ENCODE measurements at regions not wholly inside any gene's neighbourhood (a gene's known extent, or its start where the extent isn't known, plus 50 kb on each side); places are given as distances from the start of the nearest gene placed in this dataset.

DNA sequence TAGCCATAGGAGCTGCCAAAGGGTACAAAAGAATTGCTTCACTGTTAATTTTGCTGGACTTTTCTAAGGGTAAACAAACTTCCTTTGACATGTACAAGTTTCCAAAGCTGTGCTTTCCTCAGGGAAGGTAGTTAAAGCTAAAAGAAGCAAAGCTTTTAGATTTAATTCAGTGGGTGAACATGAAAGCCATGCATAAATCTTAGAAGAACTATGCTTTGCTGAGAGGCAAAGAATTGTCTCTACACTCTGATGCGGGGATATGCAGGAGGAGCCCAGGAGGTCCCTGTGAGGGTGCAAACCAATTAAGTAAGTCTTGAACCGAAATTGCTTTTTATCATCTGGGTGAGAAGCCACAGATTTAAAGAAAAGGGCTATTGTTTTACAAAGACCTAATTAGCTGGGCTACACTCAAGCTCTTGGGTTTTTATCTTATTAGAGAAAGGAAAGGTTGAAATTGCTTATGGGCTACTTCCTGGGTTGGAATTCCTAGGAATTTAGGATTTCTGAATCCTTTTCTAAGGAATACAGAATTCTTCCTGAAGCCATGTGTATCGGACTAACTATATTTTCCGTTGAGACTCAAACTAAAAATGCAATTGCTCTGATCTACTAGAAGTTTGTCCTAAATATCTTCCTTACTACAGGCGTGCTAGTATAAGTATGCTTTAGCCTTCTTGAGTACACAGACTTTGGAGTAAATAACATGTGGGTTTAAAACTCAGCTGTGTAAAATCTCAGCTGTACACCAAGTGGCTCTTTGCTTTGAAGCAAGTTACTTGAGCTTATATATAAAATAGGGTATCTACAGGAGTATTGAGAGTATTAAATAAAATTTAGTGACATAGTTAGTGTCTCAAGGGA lies 188.4 kb upstream of the ANK2 start:
- H3K27ac ChIP-seq (replicated peaks in 1 of 4), result peak overlapping the region; percentile 43 to 62 (median 52)
- TF ChIP-seq, protein P1, sequence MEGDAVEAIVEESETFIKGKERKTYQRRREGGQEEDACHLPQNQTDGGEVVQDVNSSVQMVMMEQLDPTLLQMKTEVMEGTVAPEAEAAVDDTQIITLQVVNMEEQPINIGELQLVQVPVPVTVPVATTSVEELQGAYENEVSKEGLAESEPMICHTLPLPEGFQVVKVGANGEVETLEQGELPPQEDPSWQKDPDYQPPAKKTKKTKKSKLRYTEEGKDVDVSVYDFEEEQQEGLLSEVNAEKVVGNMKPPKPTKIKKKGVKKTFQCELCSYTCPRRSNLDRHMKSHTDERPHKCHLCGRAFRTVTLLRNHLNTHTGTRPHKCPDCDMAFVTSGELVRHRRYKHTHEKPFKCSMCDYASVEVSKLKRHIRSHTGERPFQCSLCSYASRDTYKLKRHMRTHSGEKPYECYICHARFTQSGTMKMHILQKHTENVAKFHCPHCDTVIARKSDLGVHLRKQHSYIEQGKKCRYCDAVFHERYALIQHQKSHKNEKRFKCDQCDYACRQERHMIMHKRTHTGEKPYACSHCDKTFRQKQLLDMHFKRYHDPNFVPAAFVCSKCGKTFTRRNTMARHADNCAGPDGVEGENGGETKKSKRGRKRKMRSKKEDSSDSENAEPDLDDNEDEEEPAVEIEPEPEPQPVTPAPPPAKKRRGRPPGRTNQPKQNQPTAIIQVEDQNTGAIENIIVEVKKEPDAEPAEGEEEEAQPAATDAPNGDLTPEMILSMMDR (IDR thresholded peaks at IDR 0.05), result no peak
- TF ChIP-seq POLR2A (IDR thresholded peaks at IDR 0.05; ENCODE audit: low read depth) (no peak), EP300 (IDR thresholded peaks at IDR 0.05) (no peak), POLR2AphosphoS5 (IDR thresholded peaks at IDR 0.05) (no peak)
- no peak overlapping the region for H3K4me3 ChIP-seq
- no peaks in the 10 kb centered on the region for H3K9me3 ChIP-seq
- no peaks in the 10 kb centered on the region for H3K36me3 ChIP-seq
- DNase-seq (ENCODE audit: extremely low spot score), result no peak
- H3K27me3 ChIP-seq, result no peaks in the 10 kb centered on the region
- 69% methylated on average over 5 of the region's 5 CpGs for WGBS
- intact Hi-C loops (cut with DNase I), result no loop called here
- peaks cover 10 to 60% (median 31%) of the 10 kb centered on the region in 4 donors for H3K4me1 ChIP-seq

DNA sequence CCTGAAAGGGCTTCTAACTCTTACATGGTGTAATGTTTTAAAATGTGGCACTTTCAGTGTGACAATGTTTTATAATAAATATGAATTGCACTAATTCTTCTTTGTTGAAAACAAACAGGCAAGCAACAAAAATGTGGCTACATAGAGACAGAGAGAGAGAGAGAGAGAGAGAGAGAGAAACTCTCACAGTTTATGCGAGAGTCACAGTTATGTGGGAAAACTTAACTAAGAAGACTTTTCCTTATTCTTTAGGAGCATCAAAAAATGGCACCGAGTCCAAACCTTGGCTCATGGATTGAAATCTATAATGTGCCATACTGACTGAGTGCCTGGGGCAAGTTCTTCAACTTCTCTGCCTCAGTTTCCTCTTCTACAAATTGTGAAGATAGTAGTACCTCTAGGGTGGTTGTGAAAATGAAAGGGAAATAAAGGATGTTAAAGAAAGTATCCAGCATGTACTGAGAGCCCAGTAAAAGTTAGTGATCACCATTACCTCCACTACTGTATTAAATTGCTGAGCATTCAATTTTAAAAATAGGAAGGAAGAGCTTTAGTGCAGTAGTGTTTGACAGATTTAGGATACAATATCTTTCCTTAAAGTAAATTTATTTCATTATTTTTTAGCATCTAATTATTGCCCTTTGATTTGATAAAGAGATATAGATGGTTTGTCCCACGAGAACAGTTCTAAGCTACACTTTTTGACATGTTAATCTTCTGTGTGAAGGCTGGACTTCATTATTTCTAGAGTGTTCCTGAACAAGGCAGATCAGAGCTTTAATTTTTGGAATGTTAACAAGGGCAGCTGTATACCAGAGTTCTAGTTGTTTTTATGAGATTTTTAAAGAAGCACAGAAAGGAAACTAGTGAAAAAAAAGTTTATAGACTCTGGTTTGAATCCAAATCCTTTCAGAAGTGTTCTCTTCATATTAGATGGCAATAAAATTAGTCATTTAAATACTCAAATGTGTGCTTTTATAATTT lies 187.5 kb upstream of the ANK2 start:
- 52% methylated on average over 3 of the region's 3 CpGs for WGBS
- Histone ChIP-seq H3K9me3 (no peaks in the 10 kb centered on the region), H3K27ac (replicated peaks in 1 of 4) (peak overlapping the region; percentile 43 to 62 (median 52)), H3K4me1 (peaks cover 5 to 56% (median 31%) of the 10 kb centered on the region in 4 donors), H3K36me3 (no peaks in the 10 kb centered on the region), H3K4me3 (peak overlapping the region in 2 of 4 donors; percentile 15 to 22), H3K27me3 (no peaks in the 10 kb centered on the region)
- no peak for DNase-seq (ENCODE audit: extremely low spot score)
- TF ChIP-seq POLR2A (IDR thresholded peaks at IDR 0.05; ENCODE audit: low read depth) (no peak), EP300 (IDR thresholded peaks at IDR 0.05) (no peak), POLR2AphosphoS5 (IDR thresholded peaks at IDR 0.05) (no peak)
- TF ChIP-seq, protein P1 (IDR thresholded peaks at IDR 0.05), result no peak
- intact Hi-C loops (cut with DNase I), result no loop called here

DNA sequence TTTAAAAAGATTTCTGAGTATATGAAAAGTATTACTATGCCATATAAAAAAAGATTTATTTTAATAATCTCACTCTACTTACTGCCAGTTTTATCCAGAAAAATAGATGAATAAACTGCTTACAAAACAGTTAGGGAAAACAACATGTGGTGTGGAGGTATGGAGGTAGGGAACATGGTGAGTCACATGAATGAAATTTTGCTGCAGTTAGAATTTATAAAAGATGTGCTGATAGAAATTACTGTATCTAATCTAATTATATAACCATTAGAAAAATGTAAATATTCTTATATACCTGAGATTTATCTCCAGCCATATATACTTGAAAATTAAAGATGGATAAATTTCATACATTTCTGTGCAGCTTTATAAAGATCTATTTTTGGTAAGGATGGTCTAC lies 184.0 kb upstream of the ANK2 start:
- no peaks in the 10 kb centered on the region for H3K9me3 ChIP-seq
- no peak for TF ChIP-seq EP300 (IDR thresholded peaks at IDR 0.05)
- no peak for TF ChIP-seq POLR2A (IDR thresholded peaks at IDR 0.05; ENCODE audit: low read depth)
- H3K27ac ChIP-seq (replicated peaks in 1 of 4), result no peak overlapping the region
- intact Hi-C loops (cut with DNase I), result no loop called here
- no peak overlapping the region for H3K4me3 ChIP-seq
- DNase-seq (ENCODE audit: extremely low spot score), result no peak
- peaks cover 0 to 35% (median 20%) of the 10 kb centered on the region in 4 donors for H3K4me1 ChIP-seq
- no peaks in the 10 kb centered on the region for H3K36me3 ChIP-seq
- H3K27me3 ChIP-seq, result no peaks in the 10 kb centered on the region

DNA sequence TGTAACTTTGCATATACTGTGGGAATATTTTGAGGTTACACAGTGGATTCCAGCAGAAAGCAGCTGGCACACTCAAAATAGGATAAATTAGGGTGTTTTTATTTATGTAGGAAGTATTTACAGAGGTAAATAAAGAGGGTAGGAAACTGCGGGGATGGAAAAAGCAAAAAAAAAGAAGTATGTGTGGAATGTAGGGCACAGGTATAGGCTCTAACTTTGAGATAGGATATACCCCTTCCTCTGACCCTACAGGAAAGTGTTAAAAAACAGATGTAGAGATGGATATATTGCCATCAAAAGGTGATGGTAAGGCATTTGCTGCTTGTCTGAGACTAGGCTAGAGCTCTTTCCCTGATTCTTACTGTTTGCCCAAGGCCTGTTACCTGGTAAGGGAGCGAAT lies 173.1 kb upstream of the ANK2 start:
- no peak overlapping the region for H3K27ac ChIP-seq (replicated peaks in 1 of 4)
- no peak for DNase-seq (ENCODE audit: extremely low spot score)
- no peaks in the 10 kb centered on the region for H3K9me3 ChIP-seq
- no peaks in the 10 kb centered on the region for H3K4me1 ChIP-seq
- intact Hi-C loops (cut with DNase I), result no loop called here
- no peaks in the 10 kb centered on the region for H3K36me3 ChIP-seq
- H3K27me3 ChIP-seq, result no peaks in the 10 kb centered on the region
- no peak overlapping the region for H3K4me3 ChIP-seq
- 84% methylated on average over 2 of the region's 2 CpGs for whole genome bisulfite sequencing
- TF ChIP-seq EP300 (IDR thresholded peaks at IDR 0.05) (no peak), POLR2A (IDR thresholded peaks at IDR 0.05; ENCODE audit: low read depth) (no peak), POLR2AphosphoS5 (IDR thresholded peaks at IDR 0.05) (no peak)
- TF ChIP-seq, protein P1 (IDR thresholded peaks at IDR 0.05), result no peak

DNA sequence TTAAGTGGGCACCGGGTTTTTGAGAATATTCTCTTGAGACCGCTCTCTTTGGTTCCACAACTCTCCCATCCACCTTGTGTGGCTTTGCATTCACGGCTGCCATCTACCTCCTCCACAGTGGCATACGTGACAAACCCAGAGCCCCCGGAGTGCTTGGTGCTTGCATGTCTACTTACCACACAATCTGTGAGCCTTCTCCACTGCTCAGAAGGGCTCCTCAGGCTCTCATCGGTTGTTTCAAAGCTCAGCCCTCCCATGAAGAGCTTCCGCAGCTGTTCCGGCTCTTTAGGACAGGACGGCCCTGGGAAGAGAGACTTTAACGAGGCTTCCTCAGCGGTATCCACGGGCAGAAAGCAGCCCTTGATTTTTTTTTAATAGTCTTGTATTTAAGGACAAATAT lies 167.6 kb upstream of the ANK2 start:
- no peaks in the 10 kb centered on the region for H3K36me3 ChIP-seq
- peaks cover 0 to 10% (median 1%) of the 10 kb centered on the region in 4 donors for H3K4me1 ChIP-seq
- 75% methylated on average over 11 of the region's 12 CpGs for WGBS
- intact Hi-C loops (cut with DNase I), result no loop called here
- no peaks in the 10 kb centered on the region for H3K27me3 ChIP-seq
- no peak for DNase-seq (ENCODE audit: extremely low spot score)
- no peaks in the 10 kb centered on the region for H3K9me3 ChIP-seq
- peak overlapping the region in 2 of 4 donors; percentile 4 to 27 for H3K4me3 ChIP-seq
- H3K27ac ChIP-seq (replicated peaks in 1 of 4), result no peak overlapping the region
- TF ChIP-seq POLR2AphosphoS5 (IDR thresholded peaks at IDR 0.05) (no peak), POLR2A (IDR thresholded peaks at IDR 0.05; ENCODE audit: low read depth) (no peak), EP300 (IDR thresholded peaks at IDR 0.05) (no peak)
- TF ChIP-seq, protein P1 (IDR thresholded peaks at IDR 0.05), result no peak
